ENCODE measurements at regions not wholly inside any gene's neighbourhood (a gene's known extent, or its start where the extent isn't known, plus 50 kb on each side); places are given as distances from the start of the nearest gene placed in this dataset.

DNA sequence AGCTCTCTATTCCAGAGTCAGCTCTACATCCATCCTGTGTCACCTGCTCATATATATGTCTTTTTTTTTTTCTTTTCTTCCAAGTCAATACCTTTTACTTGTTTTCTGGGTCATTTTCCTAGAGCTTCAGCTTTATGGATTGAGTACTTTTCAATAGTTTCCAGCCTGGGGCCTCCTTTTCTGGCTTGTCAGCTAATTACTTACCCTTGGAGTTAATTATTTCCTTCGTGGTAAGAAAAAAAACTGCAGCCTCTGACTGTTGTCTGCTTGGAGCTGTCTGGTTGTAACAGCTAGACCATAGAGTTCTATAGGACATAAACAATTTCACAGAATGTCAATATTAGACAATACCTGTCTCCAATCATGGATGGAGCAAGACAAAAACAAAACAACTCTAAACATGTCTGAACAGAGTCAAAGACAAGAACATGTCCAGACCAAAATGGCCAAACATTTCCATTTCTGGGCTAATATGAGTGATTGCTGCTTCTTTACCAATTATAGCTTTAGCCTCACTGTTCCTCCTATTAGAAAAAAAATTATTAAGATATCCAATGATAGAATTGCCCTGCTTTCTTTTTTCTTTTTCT is 643.1 kb downstream of the SLC4A3 start:
- no peak for ATAC-seq
- DNase-seq = no peak
- intact Hi-C loops (cut with micrococcal nuclease) = no loop called here

DNA sequence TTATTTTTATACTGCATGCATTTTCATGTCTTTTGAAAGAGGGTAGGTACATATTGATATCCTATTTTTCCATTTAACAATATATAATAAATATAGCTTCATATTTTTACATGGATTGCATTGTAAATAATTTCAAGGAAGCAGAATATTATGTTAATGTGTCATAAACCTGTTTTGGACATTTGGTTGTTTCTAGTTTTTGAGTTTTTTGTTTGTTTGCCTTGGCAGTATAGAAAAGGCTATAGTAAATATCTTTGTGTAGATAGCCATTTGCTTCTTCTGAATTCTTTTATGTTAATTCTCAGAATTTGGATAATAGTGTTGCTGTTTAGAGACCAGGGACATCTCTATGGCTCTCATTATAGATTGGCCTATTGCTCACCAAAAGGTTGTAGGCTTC is 645.2 kb downstream of the SLC4A3 start:
- no peak for ATAC-seq
- intact Hi-C loops (cut with micrococcal nuclease) = no loop called here
- DNase-seq = no peak

DNA sequence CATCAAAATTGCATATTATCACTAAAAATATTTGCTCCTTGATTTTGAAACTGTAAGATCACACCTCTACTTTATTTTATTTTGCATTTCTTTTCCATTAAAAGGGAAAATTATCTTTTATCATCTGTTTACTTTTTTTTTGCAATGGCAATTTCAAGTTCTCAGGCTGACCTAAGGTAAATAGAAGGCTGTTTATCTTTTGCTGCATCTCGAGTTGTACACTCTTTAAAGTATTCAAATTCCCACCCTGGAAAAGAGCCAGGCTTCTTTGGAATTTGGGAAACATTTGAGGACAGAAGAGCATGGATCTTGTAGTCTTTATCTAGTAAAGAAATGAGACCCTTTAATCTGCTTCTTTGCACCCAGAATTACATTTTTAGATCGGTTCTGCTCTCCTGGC is 645.7 kb downstream of the SLC4A3 start:
- intact Hi-C loops (cut with micrococcal nuclease) = no loop called here

DNA sequence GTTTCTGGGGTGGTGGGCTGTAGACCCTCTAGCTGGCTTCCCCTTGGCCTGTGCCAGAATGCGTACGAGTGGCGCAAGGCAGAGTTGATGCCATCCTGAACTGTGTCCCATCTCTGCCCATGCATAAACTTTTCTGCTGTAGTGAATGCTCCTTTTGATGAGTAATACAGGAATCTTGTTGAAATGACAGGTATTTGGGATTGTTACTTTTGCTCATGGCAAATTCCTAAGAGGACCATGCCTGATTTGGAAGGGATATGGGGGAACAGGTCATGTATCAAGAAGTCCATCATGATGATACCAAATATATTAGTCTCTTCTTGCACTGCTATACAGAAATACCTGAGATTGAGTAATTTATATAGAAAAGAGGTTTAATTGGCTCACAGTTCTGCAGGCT is 648.0 kb downstream of the SLC4A3 start:
- intact Hi-C loops (cut with micrococcal nuclease) = no loop called here
- ATAC-seq = no peak
- DNase-seq = no peak

More for the DNA sequence above, 645.7 kb downstream of the SLC4A3 start:
- no peak for DNase-seq
- ATAC-seq = no peak

DNA sequence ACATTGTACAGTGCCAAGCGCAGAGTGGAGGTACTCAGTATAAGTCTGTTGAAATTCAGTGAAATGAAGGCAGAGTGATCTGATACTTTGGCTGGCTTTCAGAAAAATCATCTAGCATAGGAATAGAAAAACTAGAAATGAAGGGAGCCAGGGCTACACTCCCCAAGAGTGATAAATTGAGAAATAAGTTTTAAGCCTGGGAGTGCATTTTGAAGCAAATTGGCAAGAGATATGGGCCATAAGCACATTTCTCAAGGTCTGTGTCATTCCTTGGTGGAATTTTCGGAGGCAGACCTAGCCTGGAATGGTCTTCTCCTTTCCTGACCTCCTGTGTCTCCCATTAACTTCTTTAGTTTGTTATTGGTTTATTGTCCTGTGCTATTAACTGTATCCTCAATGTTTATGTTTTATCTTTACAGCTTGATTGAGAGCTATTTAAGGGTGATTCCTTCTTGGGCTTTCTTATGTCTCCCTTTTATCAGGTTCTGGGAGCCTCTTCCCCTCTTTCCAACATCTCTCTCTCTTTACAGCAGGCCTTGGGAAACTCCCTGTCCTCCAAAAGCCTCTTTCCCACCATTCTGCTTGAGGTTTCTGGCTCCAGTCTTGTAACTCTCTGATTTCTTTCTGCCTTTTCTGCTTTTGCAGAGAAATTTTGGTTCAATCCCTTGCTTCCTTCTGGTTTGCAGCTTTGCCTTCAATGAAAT is 649.5 kb downstream of the SLC4A3 start:
- intact Hi-C loops (cut with micrococcal nuclease) = no loop called here
- DNase-seq (no peak), ATAC-seq (peak; percentile 78)

DNA sequence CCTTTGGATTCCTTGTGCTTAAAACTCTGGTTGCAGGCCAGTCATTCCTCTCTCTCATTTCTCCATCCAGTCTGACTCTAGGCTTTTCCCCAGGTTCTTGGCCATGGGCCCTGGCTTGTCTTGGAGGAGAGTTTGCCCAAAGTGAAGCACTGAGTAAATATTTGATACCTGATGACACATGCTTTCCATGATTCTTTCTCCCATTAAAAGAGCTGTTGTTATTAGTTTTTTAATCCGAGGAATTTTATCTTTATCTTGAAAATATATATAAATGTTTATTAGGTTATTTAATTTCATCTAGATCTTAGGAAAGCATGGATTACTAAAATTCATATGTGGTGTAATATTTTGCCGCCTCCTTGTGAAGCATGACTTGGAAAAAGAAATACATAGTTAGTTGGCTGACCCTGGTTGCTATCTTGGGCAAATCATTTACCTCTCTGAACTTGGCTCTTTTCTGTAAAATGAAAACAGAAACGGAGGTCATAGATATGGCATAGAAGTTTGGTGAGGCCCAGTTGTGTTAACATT is 650.1 kb downstream of the SLC4A3 start:
- peak; percentile 89 for ATAC-seq
- peak; percentile 60 for DNase-seq
- intact Hi-C loops (cut with micrococcal nuclease) = no loop called here

DNA sequence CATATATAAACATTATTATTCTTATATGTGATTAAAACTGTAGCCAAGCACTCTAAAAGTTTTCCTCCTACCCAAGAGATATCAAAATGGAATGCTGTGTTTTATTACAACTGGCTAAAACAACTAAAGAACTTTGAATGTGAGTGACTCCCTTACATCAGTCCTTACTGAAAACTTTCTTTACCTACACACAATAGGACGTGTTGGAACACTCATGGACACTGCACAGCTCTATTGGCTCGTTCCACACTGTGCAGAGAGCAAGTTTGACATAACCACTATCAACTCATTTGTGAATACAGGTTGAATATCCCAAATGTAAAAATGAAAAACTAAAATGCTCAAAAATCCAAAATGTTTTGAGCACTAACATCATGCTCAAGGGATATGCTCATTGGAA is 650.6 kb downstream of the SLC4A3 start:
- DNase-seq (no peak), ATAC-seq (no peak)
- intact Hi-C loops (cut with micrococcal nuclease) = no loop called here

DNA sequence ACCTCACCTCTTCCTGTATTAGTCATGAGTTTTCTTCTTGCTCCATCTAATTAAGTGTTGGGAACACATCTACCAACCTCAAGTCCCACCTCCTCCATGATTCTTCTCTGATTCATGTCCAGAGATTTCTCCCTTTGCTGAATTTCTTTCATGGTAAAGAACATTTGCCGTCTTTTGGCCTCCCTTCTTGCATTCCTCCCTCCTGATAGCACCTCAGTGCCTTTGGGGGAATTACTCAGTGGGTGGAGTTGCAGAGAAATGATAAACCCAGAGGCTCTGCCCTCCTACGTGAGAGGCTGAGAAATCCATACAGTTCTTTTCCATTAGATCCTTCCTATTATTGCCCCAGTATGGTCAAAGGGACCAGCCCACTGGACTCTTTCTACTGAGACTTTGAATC is 651.9 kb downstream of the SLC4A3 start:
- intact Hi-C loops (cut with micrococcal nuclease) = no loop called here
- ATAC-seq (no peak), DNase-seq (no peak)

DNA sequence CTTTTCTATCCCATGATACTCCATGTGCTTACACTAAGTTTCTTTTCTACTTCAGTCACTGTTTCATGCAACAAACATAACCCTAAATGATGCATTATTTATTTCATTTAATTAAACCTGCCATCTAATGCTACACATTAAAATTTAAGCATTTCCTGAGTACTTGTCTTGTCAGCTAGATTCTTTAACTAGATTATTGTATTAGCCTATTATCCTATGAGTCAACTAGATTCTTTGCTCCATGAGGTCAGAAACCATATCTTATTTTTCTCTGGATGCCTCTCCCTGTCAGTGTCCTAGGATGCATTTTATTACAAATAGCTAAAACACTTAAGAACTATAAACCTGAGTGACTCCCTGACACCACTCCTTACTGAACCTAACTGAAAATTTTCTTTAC is 652.4 kb downstream of the SLC4A3 start:
- no peak for ATAC-seq
- intact Hi-C loops (cut with micrococcal nuclease) = no loop called here
- DNase-seq = no peak

DNA sequence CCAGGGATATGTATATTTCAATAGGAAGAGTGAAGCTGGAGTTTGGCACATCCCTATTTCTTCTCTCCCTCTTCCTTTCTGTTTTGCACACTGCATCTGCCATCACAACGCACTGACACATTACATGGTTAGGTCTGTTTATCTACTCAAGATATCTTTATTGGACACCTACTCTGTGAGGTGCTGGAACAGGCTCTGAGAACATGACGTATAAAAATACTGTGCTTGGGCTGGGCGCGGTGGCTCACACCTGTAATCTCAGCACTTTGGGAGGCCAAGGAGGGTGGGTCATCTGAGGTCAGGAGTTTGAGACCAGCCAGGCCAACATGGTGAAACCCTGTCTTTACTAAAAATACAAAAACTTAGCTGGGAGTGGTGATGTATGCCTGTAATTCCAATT is 653.3 kb downstream of the SLC4A3 start:
- ATAC-seq (no peak), DNase-seq (no peak)
- intact Hi-C loops (cut with micrococcal nuclease) = no loop called here

DNA sequence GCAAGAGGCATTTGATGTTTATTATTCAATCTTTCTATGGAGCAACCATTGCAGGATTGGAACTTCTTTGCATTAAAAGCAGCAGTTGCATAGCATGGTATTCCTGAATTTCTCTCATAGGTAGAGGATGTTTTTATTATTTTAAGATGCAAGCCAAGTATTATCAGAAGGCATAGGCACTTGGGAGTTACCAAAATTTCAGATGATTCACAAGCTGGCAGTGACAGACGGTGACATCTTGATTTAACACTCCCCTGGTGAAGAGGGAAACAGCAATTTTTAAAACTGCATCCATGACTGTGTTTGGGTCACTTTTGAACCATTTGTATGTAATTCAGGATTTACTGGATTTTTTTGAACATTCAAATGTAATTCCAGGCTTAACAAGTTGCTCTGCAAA is 654.3 kb downstream of the SLC4A3 start:
- ATAC-seq = no peak
- intact Hi-C loops (cut with micrococcal nuclease) = no loop called here
- DNase-seq = no peak

DNA sequence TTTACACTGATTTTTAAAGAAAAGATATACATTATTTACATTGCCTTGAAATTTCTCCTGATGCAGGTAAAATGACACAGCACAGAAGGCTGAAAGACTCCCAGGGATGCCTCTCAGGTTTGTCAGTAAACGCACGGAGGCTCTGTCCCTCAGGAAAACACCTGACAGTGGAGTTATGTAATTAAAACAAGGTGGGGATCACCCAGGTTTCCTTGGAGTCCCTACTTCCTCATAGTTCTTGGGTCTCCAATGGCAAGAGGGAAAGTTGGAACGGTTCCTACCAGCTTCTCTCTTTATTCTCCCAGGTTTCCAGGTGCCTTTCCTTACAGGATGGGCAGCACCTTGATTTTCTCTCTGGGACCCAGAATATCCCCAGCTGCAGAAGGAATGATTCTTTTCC is 654.8 kb downstream of the SLC4A3 start:
- ATAC-seq (no peak), DNase-seq (no peak)
- intact Hi-C loops (cut with micrococcal nuclease) = no loop called here

DNA sequence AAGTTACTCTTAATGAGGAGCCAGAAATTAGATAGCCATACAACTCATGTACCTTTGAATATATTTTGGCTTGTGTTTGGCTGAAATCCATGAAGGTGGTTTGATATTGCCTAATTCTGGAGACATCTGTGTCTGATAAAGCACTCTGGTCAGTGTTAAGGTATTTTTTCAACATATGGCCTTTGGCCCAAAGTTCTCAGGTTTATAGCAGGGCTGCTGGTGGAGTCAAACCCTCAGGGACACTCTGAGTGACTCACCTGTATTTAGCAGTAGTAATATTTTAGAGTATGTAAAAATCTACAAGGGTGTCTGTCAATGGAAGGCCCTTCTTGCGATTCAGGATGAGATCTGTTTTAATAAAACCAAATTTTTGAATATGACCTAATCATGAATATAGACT is 666.5 kb downstream of the SLC4A3 start:
- ATAC-seq (no peak), DNase-seq (no peak)
- intact Hi-C loops (cut with micrococcal nuclease) = no loop called here

DNA sequence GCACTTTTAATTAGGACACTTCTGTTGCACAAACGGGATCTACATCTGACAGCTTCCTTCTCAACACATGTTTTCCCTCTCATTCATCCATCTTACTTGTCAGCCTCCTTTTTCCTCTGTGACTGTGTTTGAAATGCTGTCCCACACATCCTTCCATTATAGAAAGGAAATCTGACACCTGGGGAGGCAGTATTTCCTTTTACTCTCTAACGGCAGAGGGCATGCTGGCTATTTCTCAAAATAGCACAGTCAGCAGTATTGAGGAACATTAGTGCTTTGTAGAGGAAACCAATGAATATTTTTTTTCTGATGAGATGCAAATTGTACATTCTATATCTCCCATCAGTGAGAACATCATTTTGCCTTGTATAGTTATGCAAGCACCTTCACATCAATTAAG is 668.7 kb downstream of the SLC4A3 start:
- no peak for DNase-seq
- ATAC-seq = peak; percentile 29
- intact Hi-C loops (cut with micrococcal nuclease) = no loop called here

DNA sequence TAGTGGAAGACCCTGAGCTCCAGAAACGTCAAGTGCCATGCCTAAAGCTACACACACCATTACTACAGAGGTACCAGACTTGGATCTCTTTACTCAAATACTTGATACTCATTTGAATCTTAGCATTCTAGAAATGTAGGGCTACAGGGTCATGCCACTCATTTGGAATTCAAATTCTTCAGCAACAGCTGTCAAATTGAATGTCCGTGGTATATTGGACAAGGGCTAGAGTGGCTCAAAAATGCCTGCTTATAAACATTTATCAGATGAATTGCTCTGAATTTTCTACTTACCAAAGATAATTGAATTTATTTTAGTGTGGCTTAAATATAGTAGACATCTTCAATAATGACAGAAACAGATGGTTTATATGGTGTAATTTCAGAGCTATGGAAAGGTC is 669.7 kb downstream of the SLC4A3 start:
- intact Hi-C loops (cut with micrococcal nuclease) = no loop called here
- ATAC-seq (no peak), DNase-seq (no peak)

DNA sequence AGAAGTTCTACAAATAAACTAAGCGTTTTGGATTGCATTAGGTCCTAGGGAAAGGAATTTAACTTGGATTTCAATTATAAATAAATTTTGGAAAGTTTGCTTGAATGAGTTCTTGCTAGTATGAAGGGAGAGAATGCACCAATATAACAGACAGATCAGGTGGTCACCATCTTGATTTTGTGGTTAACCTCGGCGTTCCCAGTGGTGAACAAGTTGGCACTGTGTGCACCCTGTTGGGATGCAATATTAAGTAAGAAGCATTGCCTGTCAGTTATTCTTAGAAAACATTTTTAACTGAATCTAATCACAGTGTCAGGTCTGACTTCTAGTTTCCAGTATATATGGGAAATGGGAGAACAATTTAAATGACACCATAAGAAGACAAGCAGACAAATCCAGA is 673.4 kb downstream of the SLC4A3 start:
- intact Hi-C loops (cut with micrococcal nuclease) = no loop called here
- ATAC-seq (no peak), DNase-seq (no peak)

DNA sequence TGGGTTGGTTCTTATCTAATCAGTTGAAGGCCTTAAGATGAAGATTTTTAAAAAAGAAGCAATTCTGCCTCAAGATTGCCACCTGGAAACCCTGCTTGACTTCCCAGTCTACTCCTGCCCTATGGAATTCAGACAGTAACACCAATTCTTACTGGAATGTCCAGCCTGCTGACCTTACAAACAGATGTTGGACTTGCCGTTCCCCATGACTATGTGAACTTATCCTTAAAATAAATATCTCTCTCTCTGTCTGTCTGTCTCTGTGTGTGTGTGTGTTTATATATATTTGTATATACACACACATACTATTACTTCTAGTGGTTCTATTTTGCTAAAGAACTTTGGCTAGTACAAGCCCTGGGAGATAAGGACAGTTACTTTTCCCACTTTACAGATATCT is 675.3 kb downstream of the SLC4A3 start:
- no peak for ATAC-seq
- intact Hi-C loops (cut with micrococcal nuclease) = no loop called here
- DNase-seq = no peak

DNA sequence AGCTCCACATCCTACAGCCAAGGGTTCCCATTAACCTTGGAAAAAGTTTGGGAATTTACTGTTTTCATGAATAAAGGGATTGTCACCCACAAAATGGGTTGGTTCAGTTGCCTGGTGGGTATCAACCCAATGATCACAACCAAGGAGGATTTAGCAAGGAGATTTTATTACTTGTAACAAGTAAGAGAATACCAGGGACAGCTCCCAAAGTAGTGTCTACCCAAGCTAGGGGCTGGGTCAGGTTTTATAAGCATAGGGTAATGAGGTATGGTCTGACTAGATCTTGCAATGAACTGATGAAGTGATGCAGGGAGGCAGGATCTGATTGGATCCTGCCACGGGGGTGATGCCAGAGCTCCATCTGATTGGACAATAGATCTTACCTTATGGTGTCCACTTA is 681.8 kb downstream of the SLC4A3 start:
- intact Hi-C loops (cut with micrococcal nuclease) = no loop called here
- ATAC-seq (no peak), DNase-seq (no peak)

DNA sequence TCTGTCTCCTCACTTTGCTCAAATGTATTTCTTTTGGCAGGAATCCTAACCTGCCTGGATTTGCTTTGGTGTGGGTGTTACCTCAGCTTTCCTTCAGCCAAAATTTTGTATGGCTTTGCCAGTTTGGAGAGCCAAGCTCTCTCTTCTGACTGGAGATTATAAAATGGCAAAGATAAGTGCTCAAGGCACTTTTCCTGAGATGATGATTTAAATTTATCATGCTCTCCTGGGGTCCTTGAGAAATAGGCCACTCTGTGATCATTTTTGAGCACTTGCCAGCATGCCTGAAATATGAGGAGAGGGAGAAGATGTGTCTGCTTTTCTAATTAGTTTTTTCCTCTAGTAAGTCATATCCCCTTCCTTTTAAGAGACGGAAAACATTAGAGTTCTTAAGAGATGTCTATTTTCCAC is 683.0 kb downstream of the SLC4A3 start:
- DNase-seq = no peak
- peak; percentile 50 for ATAC-seq
- intact Hi-C loops (cut with micrococcal nuclease) = no loop called here

DNA sequence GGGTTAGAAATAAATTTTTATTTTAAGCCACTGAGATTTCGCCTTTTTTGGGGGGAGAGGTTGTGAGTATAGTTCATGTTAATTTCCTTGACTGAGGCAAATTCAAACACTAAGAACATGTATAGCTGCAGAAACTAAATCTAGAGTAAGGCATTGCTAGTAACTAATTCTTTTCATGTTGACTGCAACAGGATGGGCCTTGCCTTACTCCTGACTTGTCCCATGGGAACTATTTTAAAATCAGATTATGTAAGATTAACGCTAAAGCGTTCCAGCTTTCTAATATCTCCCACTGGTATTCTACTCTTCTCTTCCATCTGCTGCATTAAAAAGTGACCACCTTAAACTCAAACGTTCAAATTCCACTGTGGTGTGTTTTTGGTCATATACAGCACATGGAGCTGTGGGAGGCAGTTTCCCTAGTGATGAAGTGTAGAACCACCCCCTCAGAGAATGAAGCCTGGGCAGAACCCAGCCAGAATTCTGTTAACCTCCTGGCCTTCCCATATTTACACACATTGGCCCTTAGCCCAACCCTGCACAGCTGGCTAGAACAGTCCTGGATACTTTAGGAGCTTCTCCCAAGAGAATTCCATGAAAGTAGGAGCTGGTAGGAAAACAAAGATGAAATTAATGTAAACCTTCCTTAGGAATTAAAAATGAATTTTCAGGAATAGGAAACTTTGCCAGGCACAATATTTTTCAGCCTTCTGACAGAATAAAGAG is 687.8 kb downstream of the SLC4A3 start:
- intact Hi-C loops (cut with micrococcal nuclease) = no loop called here
- ATAC-seq = peak; percentile 48
- DNase-seq = no peak

DNA sequence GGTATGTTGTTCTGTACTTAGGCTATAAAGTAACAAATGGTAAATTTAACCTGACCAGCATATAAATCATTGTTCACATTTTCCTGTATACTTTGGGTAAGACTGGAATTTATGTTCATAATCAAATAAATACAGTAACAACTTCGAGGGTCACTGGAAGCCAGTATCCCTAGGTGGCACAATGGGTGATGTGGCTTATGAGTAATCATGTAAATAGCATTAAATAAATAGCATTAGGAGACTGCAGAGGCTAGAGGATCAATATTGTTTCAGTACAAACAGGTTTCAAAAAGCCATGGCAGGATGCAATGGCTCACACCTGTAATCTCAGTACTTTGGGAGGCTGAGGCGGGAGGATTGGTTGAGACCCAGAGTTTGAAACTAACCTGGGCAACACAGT is 690.6 kb downstream of the SLC4A3 start:
- intact Hi-C loops (cut with micrococcal nuclease) = no loop called here
- ATAC-seq (no peak), DNase-seq (no peak)

Measured in left ventricle myocardium superior (tissue), 1 donor.